GM23338 (cell line): ENCODE measurements at regions not wholly inside any gene's neighbourhood (a gene's known extent, or its start where the extent isn't known, plus 50 kb on each side); places are given as distances from the start of the nearest gene placed in this dataset.

ENCODE experiments used
- ATAC-seq: fragments of 200-7000 bp; cut with Tn5 transposase; 3 replicates; pipeline ENCODE4 v1.9.1; 2020
- DNase-seq: peaks from one replicate; pipeline ENCODE4 v3.0.0-alpha.2; 2015; ENCODE audit warnings: low spot score
- H2AFZ ChIP-seq: fragments of 200-600 bp; sonication (generic); 2 replicates; pipeline ENCODE4 v1.8.0; 2016; ENCODE audit warnings: antibody characterized with exemption, mild to moderate bottlenecking, moderate library complexity
- H3F3A ChIP-seq: fragments of 200-600 bp; sonication (generic); replicated peaks from 2 replicates; pipeline ENCODE4 v1.8.0; 2017; ENCODE audit warnings: antibody characterized with exemption, mixed run types, low read depth
- H3K27ac ChIP-seq: fragments of 200-600 bp; sonication (generic); 2 replicates; pipeline ENCODE4 v1.6.1; 2016; ENCODE audit warnings: low read depth
- H3K27me3 ChIP-seq: fragments of 200-600 bp; sonication (generic); 2 replicates; pipeline ENCODE4 v1.8.0; 2016; ENCODE audit warnings: mild to moderate bottlenecking, mixed run types, moderate library complexity; ENCODE audit not compliant: insufficient read depth
- H3K36me3 ChIP-seq: fragments of 200-600 bp; sonication (generic); 2 replicates; pipeline ENCODE4 v1.8.0; 2016; ENCODE audit warnings: mild to moderate bottlenecking; ENCODE audit not compliant: insufficient read depth
- H3K4me1 ChIP-seq: fragments of 200-600 bp; sonication (generic); 2 replicates; pipeline ENCODE4 v1.8.0; 2016; ENCODE audit warnings: mild to moderate bottlenecking, moderate library complexity; ENCODE audit not compliant: insufficient read depth
- H3K4me2 ChIP-seq: fragments of 200-600 bp; sonication (generic); 2 replicates; pipeline ENCODE4 v1.7.1; 2017; ENCODE audit warnings: mixed run types
- H3K4me3 ChIP-seq: fragments of 200-600 bp; sonication (generic); 2 replicates; pipeline ENCODE4 v1.6.1; 2016; ENCODE audit warnings: mixed run types
- H3K79me2 ChIP-seq: fragments of 200-600 bp; sonication (generic); replicated peaks from 2 replicates; pipeline ENCODE4 v1.8.0; 2017; ENCODE audit warnings: mild to moderate bottlenecking; ENCODE audit not compliant: insufficient read depth
- H3K9me2 ChIP-seq: fragments of 200-600 bp; sonication (generic); 2 replicates; pipeline ENCODE4 v1.8.0; 2017; ENCODE audit not compliant: insufficient read depth
- H4K20me1 ChIP-seq: fragments of 200-600 bp; sonication (generic); replicated peaks from 2 replicates; pipeline ENCODE4 v1.8.0; 2017; ENCODE audit warnings: mild to moderate bottlenecking; ENCODE audit not compliant: insufficient read depth
- H3K27ac Mint-ChIP-seq: 2 replicates; pipeline ENCODE4 v1.8.0; 2020; ENCODE audit warnings: inconsistent platforms, mild to moderate bottlenecking, moderate library complexity, mixed read lengths
- H3K27me3 Mint-ChIP-seq: 3 replicates; pipeline ENCODE4 v1.8.0; 2022; ENCODE audit warnings: low read depth, mild to moderate bottlenecking, moderate library complexity, mixed read lengths, inconsistent platforms; ENCODE audit not compliant: insufficient read depth, poor library complexity
- H3K36me3 Mint-ChIP-seq: 3 replicates; pipeline ENCODE4 v1.8.0; 2021; ENCODE audit warnings: low read depth, mild to moderate bottlenecking, inconsistent platforms, moderate library complexity, mixed read lengths
- H3K4me1 Mint-ChIP-seq: 3 replicates; pipeline ENCODE4 v1.8.0; 2020; ENCODE audit warnings: mild to moderate bottlenecking, inconsistent platforms, mixed read lengths
- H3K4me3 Mint-ChIP-seq: 3 replicates; pipeline ENCODE4 v1.8.0; 2021; ENCODE audit warnings: moderate library complexity, mild to moderate bottlenecking, inconsistent platforms, mixed read lengths
- H3K9me3 Mint-ChIP-seq: 3 replicates; pipeline ENCODE4 v1.8.0; 2020; ENCODE audit warnings: moderate library complexity, mild to moderate bottlenecking, inconsistent platforms, mixed read lengths
- CREB1 ChIP-seq: fragments of 250-450 bp; sonication (Bioruptor Pico); IDR thresholded peaks from 2 replicates; pipeline ENCODE4 v1.5.0; 2020; ENCODE audit warnings: low read depth, mild to moderate bottlenecking, moderate library complexity
- ETS1 ChIP-seq: IDR thresholded peaks from 2 replicates; pipeline ENCODE4 v1.6.1; 2016; ENCODE audit warnings: antibody characterized with exemption
- EZH2 ChIP-seq: fragments of 200-600 bp; sonication (generic); IDR thresholded peaks from one replicate; pipeline ENCODE4 v1.8.0; 2017; ENCODE audit warnings: antibody characterized with exemption, mild to moderate bottlenecking, low read depth; ENCODE audit not compliant: unreplicated experiment
- EZH2phosphoT487 ChIP-seq: fragments of 200-600 bp; sonication (generic); IDR thresholded peaks from one replicate; pipeline ENCODE4 v1.8.1; 2018; ENCODE audit warnings: antibody characterized with exemption; ENCODE audit not compliant: unreplicated experiment
- JUNB ChIP-seq: IDR thresholded peaks from one replicate; pipeline ENCODE4 v1.6.1; 2016; ENCODE audit warnings: antibody characterized with exemption; ENCODE audit not compliant: unreplicated experiment
- NANOG ChIP-seq: IDR thresholded peaks from 2 replicates; pipeline ENCODE4 v1.6.1; 2016; ENCODE audit warnings: antibody characterized with exemption, borderline replicate concordance
- REST ChIP-seq: IDR thresholded peaks from one replicate; pipeline ENCODE4 v1.6.1; 2018; ENCODE audit warnings: antibody characterized with exemption; ENCODE audit not compliant: unreplicated experiment
- ZNF114 ChIP-seq: fragments of 250-450 bp; sonication (Bioruptor Pico); IDR thresholded peaks from 2 replicates; pipeline ENCODE4 v1.5.0; 2020; ENCODE audit warnings: mild to moderate bottlenecking, moderate library complexity
- ZNF331 ChIP-seq: fragments of 250-450 bp; sonication (Bioruptor Pico); IDR thresholded peaks from 2 replicates; pipeline ENCODE4 v1.5.0; 2020; ENCODE audit warnings: low read depth, mild to moderate bottlenecking, moderate library complexity
- TF ChIP-seq, protein P1 (sequence below), 2 experiments: fragments of 200-600 bp in 1 of 2; sonication (generic) in 1 of 2; conservative IDR thresholded peaks; 2 replicates each; pipeline versions ENCODE4 v1.5.1 to v1.6.1; 2016 to 2017; ENCODE audit warnings: antibody characterized with exemption in 2 of 2, low read depth in 2 of 2, mild to moderate bottlenecking in 2 of 2, moderate library complexity in 1 of 2
- TF ChIP-seq, protein P2 (sequence below): fragments of 250-450 bp; sonication (Bioruptor Pico); IDR thresholded peaks from 2 replicates; pipeline ENCODE4 v1.5.0; 2020; ENCODE audit warnings: mild to moderate bottlenecking, moderate library complexity

DNA sequence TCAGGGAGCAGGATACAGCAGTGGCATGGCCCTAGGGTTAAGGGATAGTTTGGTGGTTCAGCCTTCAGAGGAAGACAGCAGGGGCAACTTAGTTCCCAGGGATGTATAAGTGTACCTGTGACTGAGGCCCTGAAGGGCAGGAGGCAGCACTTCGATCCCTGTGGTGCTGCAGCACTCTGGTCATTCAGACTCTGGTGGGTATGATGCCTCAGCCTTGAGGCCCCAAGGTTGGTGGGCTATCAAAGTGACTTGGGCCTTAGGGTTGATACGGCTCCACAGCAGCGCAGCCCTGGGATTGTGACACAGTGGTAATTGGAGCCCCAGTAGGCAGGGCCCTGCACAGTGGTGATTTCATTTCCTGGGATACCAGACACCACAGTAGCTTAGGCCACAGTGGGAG, 1703.1 kb downstream of the PCDH7 start:
- H3K4me3 Mint-ChIP-seq = no peak overlapping the region
- H3K9me3 Mint-ChIP-seq = peaks cover 13% of the 10 kb centered on the region; the same call in 2 of the 3 replicates
- no peaks in the 10 kb centered on the region for H3K36me3 ChIP-seq
- H3K9me2 ChIP-seq = no peaks in the 10 kb centered on the region
- no peak overlapping the region for H3K27ac ChIP-seq
- DNase-seq = no peak
- H3K27ac Mint-ChIP-seq = no peak overlapping the region
- TF ChIP-seq ETS1 (no peak), REST (no peak), ZNF331 (CRISPR knock-in tag) (no peak), ZNF114 (CRISPR knock-in tag) (no peak), CREB1 (CRISPR knock-in tag) (no peak), JUNB (no peak), EZH2phosphoT487 (no peak), NANOG (no peak), EZH2 (no peak)
- TF ChIP-seq, protein P1, sequence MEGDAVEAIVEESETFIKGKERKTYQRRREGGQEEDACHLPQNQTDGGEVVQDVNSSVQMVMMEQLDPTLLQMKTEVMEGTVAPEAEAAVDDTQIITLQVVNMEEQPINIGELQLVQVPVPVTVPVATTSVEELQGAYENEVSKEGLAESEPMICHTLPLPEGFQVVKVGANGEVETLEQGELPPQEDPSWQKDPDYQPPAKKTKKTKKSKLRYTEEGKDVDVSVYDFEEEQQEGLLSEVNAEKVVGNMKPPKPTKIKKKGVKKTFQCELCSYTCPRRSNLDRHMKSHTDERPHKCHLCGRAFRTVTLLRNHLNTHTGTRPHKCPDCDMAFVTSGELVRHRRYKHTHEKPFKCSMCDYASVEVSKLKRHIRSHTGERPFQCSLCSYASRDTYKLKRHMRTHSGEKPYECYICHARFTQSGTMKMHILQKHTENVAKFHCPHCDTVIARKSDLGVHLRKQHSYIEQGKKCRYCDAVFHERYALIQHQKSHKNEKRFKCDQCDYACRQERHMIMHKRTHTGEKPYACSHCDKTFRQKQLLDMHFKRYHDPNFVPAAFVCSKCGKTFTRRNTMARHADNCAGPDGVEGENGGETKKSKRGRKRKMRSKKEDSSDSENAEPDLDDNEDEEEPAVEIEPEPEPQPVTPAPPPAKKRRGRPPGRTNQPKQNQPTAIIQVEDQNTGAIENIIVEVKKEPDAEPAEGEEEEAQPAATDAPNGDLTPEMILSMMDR (conservative IDR thresholded peaks at IDR 0.05; ENCODE audit: low read depth in 2 of 2) = no peak
- TF ChIP-seq, protein P2, sequence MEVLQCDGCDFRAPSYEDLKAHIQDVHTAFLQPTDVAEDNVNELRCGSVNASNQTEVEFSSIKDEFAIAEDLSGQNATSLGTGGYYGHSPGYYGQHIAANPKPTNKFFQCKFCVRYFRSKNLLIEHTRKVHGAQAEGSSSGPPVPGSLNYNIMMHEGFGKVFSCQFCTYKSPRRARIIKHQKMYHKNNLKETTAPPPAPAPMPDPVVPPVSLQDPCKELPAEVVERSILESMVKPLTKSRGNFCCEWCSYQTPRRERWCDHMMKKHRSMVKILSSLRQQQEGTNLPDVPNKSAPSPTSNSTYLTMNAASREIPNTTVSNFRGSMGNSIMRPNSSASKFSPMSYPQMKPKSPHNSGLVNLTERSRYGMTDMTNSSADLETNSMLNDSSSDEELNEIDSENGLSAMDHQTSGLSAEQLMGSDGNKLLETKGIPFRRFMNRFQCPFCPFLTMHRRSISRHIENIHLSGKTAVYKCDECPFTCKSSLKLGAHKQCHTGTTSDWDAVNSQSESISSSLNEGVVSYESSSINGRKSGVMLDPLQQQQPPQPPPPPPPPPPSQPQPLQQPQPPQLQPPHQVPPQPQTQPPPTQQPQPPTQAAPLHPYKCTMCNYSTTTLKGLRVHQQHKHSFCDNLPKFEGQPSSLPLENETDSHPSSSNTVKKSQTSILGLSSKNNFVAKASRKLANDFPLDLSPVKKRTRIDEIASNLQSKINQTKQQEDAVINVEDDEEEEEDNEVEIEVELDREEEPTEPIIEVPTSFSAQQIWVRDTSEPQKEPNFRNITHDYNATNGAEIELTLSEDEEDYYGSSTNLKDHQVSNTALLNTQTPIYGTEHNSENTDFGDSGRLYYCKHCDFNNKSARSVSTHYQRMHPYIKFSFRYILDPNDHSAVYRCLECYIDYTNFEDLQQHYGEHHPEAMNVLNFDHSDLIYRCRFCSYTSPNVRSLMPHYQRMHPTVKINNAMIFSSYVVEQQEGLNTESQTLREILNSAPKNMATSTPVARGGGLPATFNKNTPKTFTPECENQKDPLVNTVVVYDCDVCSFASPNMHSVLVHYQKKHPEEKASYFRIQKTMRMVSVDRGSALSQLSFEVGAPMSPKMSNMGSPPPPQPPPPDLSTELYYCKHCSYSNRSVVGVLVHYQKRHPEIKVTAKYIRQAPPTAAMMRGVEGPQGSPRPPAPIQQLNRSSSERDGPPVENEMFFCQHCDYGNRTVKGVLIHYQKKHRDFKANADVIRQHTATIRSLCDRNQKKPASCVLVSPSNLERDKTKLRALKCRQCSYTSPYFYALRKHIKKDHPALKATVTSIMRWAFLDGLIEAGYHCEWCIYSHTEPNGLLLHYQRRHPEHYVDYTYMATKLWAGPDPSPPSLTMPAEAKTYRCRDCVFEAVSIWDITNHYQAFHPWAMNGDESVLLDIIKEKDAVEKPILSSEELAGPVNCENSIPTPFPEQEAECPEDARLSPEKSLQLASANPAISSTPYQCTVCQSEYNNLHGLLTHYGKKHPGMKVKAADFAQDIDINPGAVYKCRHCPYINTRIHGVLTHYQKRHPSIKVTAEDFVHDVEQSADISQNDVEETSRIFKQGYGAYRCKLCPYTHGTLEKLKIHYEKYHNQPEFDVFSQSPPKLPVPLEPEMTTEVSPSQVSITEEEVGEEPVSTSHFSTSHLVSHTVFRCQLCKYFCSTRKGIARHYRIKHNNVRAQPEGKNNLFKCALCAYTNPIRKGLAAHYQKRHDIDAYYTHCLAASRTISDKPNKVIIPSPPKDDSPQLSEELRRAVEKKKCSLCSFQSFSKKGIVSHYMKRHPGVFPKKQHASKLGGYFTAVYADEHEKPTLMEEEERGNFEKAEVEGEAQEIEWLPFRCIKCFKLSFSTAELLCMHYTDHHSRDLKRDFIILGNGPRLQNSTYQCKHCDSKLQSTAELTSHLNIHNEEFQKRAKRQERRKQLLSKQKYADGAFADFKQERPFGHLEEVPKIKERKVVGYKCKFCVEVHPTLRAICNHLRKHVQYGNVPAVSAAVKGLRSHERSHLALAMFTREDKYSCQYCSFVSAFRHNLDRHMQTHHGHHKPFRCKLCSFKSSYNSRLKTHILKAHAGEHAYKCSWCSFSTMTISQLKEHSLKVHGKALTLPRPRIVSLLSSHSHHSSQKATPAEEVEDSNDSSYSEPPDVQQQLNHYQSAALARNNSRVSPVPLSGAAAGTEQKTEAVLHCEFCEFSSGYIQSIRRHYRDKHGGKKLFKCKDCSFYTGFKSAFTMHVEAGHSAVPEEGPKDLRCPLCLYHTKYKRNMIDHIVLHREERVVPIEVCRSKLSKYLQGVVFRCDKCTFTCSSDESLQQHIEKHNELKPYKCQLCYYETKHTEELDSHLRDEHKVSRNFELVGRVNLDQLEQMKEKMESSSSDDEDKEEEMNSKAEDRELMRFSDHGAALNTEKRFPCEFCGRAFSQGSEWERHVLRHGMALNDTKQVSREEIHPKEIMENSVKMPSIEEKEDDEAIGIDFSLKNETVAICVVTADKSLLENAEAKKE (CRISPR knock-in tag) = no peak
- no peak overlapping the region for H3K4me2 ChIP-seq
- no peaks in the 10 kb centered on the region for H3K79me2 ChIP-seq
- H3F3A ChIP-seq = no peaks in the 10 kb centered on the region
- H3K27me3 Mint-ChIP-seq = no peaks in the 10 kb centered on the region
- H3K4me1 Mint-ChIP-seq = no peaks in the 10 kb centered on the region
- no peak overlapping the region for H3K4me3 ChIP-seq
- no peaks in the 10 kb centered on the region for H3K4me1 ChIP-seq
- H4K20me1 ChIP-seq = no peaks in the 10 kb centered on the region
- no peaks in the 10 kb centered on the region for H3K27me3 ChIP-seq
- H2AFZ ChIP-seq = no peak overlapping the region
- no peak for ATAC-seq
- H3K36me3 Mint-ChIP-seq = no peaks in the 10 kb centered on the region; the same call in 2 of the 3 replicates
